AG09309 (cell line): ENCODE measurements at regions not wholly inside any gene's neighbourhood (a gene's known extent, or its start where the extent isn't known, plus 50 kb on each side); places are given as distances from the start of the nearest gene placed in this dataset.
"Not testable (repeated sequence)": the region's sequence is repeated elsewhere in the genome, so short reads cannot be mapped to it uniquely, and the experiment has no call there.

ENCODE experiments used
- DNase-seq: peaks from one replicate; pipeline ENCODE4 v3.0.0-alpha.2; 2010; ENCODE audit warnings: low read depth
- H3K4me3 ChIP-seq: 2 replicates; pipeline ENCODE4 v1.5.1; 2011; ENCODE audit warnings: mild to moderate bottlenecking, low read depth, low read length, moderate library complexity; ENCODE audit not compliant: control insufficient read depth
- CTCF ChIP-seq: IDR thresholded peaks from 2 replicates; pipeline ENCODE4 v1.5.1; 2011; ENCODE audit warnings: mild to moderate bottlenecking, low read depth, low read length, inconsistent platforms; ENCODE audit not compliant: insufficient read depth, control insufficient read depth; ENCODE audit errors: missing control alignments

- no peak for DNase-seq
- TF ChIP-seq CTCF, result no peak
- H3K4me3 ChIP-seq, result no peak overlapping the region
Measured at GRCh38 chrX:18036394-18036793, 175.3 kb upstream of the RAI2 start.

- no peak overlapping the region for H3K4me3 ChIP-seq
- TF ChIP-seq CTCF, result no peak
Measured at GRCh38 chrX:18034945-18035344, 173.8 kb upstream of the RAI2 start.

GRCh38 chrX:18034504-18034903 is 173.4 kb upstream of the RAI2 start:
- no peak for DNase-seq
- H3K4me3 ChIP-seq, result no peak overlapping the region
- no peak for TF ChIP-seq CTCF

More at GRCh38 chrX:18034945-18035344, 173.8 kb upstream of the RAI2 start:
- DNase-seq, result no peak

GRCh38 chrX:18032486-18033221 is 171.6 kb upstream of the RAI2 start:
- DNase-seq, result no peak
- TF ChIP-seq CTCF, result no peak
- no peak overlapping the region for H3K4me3 ChIP-seq

GRCh38 chrX:18031726-18032375 is 170.8 kb upstream of the RAI2 start:
- no peak overlapping the region for H3K4me3 ChIP-seq
- no peak for DNase-seq

GRCh38 chrX:18030656-18031055 is 169.6 kb upstream of the RAI2 start:
- not testable (repeated sequence) for DNase-seq, H3K4me3 ChIP-seq

More at GRCh38 chrX:18031726-18032375, 170.8 kb upstream of the RAI2 start:
- TF ChIP-seq CTCF, result no peak

GRCh38 chrX:18026166-18026565 is 165.1 kb upstream of the RAI2 start:
- H3K4me3 ChIP-seq, result no peak overlapping the region
- no peak for TF ChIP-seq CTCF
- DNase-seq, result no peak
